SK-N-SH (cell line): ENCODE measurements at regions not wholly inside any gene's neighbourhood (a gene's known extent, or its start where the extent isn't known, plus 50 kb on each side); places are given as distances from the start of the nearest gene placed in this dataset.

Source experiments
- CTCF ChIP-seq: fragments of 200-600 bp; sonication (generic); IDR thresholded peaks from 2 replicates; pipeline ENCODE4 v1.6.1; 2017; ENCODE audit warnings: antibody characterized with exemption, mild to moderate bottlenecking, moderate library complexity
- EZH2phosphoT487 ChIP-seq: fragments of 200-600 bp; sonication (generic); IDR thresholded peaks from 2 replicates; pipeline ENCODE4 v1.6.1; 2017; ENCODE audit warnings: low read depth, mixed run types, mild to moderate bottlenecking, antibody characterized with exemption, moderate library complexity, borderline replicate concordance
- FOXM1 ChIP-seq: IDR thresholded peaks from 2 replicates; pipeline ENCODE4 v1.4.0; 2012; ENCODE audit warnings: low read depth, mild to moderate bottlenecking
- POLR2AphosphoS5 ChIP-seq: IDR thresholded peaks from 2 replicates; pipeline ENCODE4 v1.6.1; 2012; ENCODE audit warnings: low read depth, low read length
- REST ChIP-seq: IDR thresholded peaks from 2 replicates; pipeline ENCODE4 v1.6.1; 2012; ENCODE audit warnings: mild to moderate bottlenecking, low read depth, low read length, moderate library complexity
- TAF1 ChIP-seq: IDR thresholded peaks from 2 replicates; pipeline ENCODE4 v1.6.1; 2012; ENCODE audit warnings: low read depth, mild to moderate bottlenecking, low read length, moderate library complexity, borderline replicate concordance
- USF2 ChIP-seq: fragments of 150-350 bp; IDR thresholded peaks from 2 replicates; pipeline ENCODE4 v1.6.1; 2017; ENCODE audit warnings: antibody characterized with exemption, low read length, low read depth, borderline replicate concordance

GRCh38 chr2:8537562-8538155 is 144.2 kb upstream of the ID2 start:
- TF ChIP-seq POLR2AphosphoS5 (no peak), FOXM1 (no peak), REST (no peak), CTCF (no peak), EZH2phosphoT487 (no peak), TAF1 (no peak), USF2 (no peak)
